H9 (cell line): ENCODE measurements at regions not wholly inside any gene's neighbourhood (a gene's known extent, or its start where the extent isn't known, plus 50 kb on each side); places are given as distances from the start of the nearest gene placed in this dataset.

ENCODE experiments used
- DNase-seq: peaks from one replicate; pipeline ENCODE4 v3.0.0-alpha.2; 2017
- H2AFZ ChIP-seq: one replicate; pipeline ENCODE4 v1.6.1; 2013; ENCODE audit warnings: mild to moderate bottlenecking, low read length, control low read depth, moderate library complexity
- H2AK5ac ChIP-seq: 2 replicates; pipeline ENCODE4 v1.6.1; 2013; ENCODE audit warnings: low read length, control low read depth, mixed read lengths; ENCODE audit not compliant: insufficient read length
- H2BK120ac ChIP-seq: one replicate; pipeline ENCODE4 v1.6.1; 2013; ENCODE audit warnings: low read depth, mild to moderate bottlenecking, low read length, control low read depth, inconsistent platforms; ENCODE audit not compliant: poor library complexity, severe bottlenecking
- H2BK12ac ChIP-seq: 2 replicates; pipeline ENCODE4 v1.6.1; 2013; ENCODE audit warnings: low read length, control low read depth, mixed read lengths, low read depth; ENCODE audit not compliant: insufficient read length
- H2BK15ac ChIP-seq: 2 replicates; pipeline ENCODE4 v1.6.1; 2013; ENCODE audit warnings: low read depth, low read length, control low read depth
- H2BK20ac ChIP-seq: one replicate; pipeline ENCODE4 v1.6.1; 2013; ENCODE audit warnings: low read depth, mild to moderate bottlenecking, low read length, control low read depth, inconsistent platforms; ENCODE audit not compliant: poor library complexity, severe bottlenecking
- H2BK5ac ChIP-seq: 2 replicates; pipeline ENCODE4 v1.6.1; 2013; ENCODE audit warnings: low read length, control low read depth, mixed read lengths; ENCODE audit not compliant: insufficient read length
- H3K14ac ChIP-seq: 2 replicates; pipeline ENCODE4 v1.6.1; 2013; ENCODE audit warnings: low read length, control low read depth; ENCODE audit not compliant: insufficient read depth
- H3K18ac ChIP-seq: 2 replicates; pipeline ENCODE4 v1.6.1; 2013; ENCODE audit warnings: low read depth, mild to moderate bottlenecking, mixed read lengths, low read length, control low read depth; ENCODE audit not compliant: insufficient read length
- H3K23ac ChIP-seq: 2 replicates; pipeline ENCODE4 v1.6.1; 2013; ENCODE audit warnings: low read length, control low read depth, mixed read lengths, low read depth; ENCODE audit not compliant: insufficient read length
- H3K23me2 ChIP-seq: 2 replicates; pipeline ENCODE4 v1.6.1; 2013; ENCODE audit warnings: low read depth, mild to moderate bottlenecking, mixed read lengths, low read length, control low read depth; ENCODE audit not compliant: insufficient read length, poor library complexity, severe bottlenecking
- H3K27ac ChIP-seq: 2 replicates; pipeline ENCODE4 v1.5.1; 2013; ENCODE audit warnings: low read length, control low read depth, mixed read lengths, low read depth; ENCODE audit not compliant: insufficient read length
- H3K27me3 ChIP-seq: 2 replicates; pipeline ENCODE4 v1.6.1; 2013; ENCODE audit warnings: low read length, control low read depth, inconsistent platforms; ENCODE audit not compliant: insufficient read depth
- H3K4ac ChIP-seq: 2 replicates; pipeline ENCODE4 v1.6.1; 2013; ENCODE audit warnings: low read depth, mild to moderate bottlenecking, control low read depth, inconsistent platforms, low read length, moderate library complexity
- H3K4me1 ChIP-seq: 2 replicates; pipeline ENCODE4 v1.6.1; 2013; ENCODE audit warnings: low read length, control low read depth, inconsistent platforms; ENCODE audit not compliant: insufficient read depth
- H3K4me2 ChIP-seq: 2 replicates; pipeline ENCODE4 v1.6.1; 2013; ENCODE audit warnings: low read length, control low read depth, mixed read lengths; ENCODE audit not compliant: insufficient read length, insufficient read depth
- H3K56ac ChIP-seq: 2 replicates; pipeline ENCODE4 v1.6.1; 2013; ENCODE audit warnings: low read depth, mild to moderate bottlenecking, mixed read lengths, low read length, control low read depth; ENCODE audit not compliant: insufficient read length
- H3K79me1 ChIP-seq: 2 replicates; pipeline ENCODE4 v1.6.1; 2013; ENCODE audit warnings: low read depth, mild to moderate bottlenecking, moderate library complexity, low read length, control low read depth, inconsistent platforms; ENCODE audit not compliant: insufficient read depth, poor library complexity, severe bottlenecking
- H3K79me2 ChIP-seq: 2 replicates; pipeline ENCODE4 v1.6.1; 2013; ENCODE audit warnings: low read length, control low read depth, inconsistent platforms; ENCODE audit not compliant: insufficient read depth
- H3K9ac ChIP-seq: 2 replicates; pipeline ENCODE4 v1.6.1; 2013; ENCODE audit warnings: low read length, control low read depth, mixed read lengths; ENCODE audit not compliant: insufficient read length; ENCODE audit errors: extremely low read depth
- H3K9me3 ChIP-seq: one replicate; pipeline ENCODE4 v1.6.1; 2013; ENCODE audit warnings: low read depth, low read length, inconsistent platforms; ENCODE audit not compliant: control insufficient read depth
- H3T11ph ChIP-seq: one replicate; pipeline ENCODE4 v1.6.1; 2013; ENCODE audit warnings: mild to moderate bottlenecking, low read length, control low read depth, inconsistent platforms
- H4K20me1 ChIP-seq: one replicate; pipeline ENCODE4 v1.6.1; 2013; ENCODE audit not compliant: control insufficient read depth, insufficient read length, insufficient read depth
- H4K5ac ChIP-seq: 2 replicates; pipeline ENCODE4 v1.6.1; 2013; ENCODE audit warnings: low read depth, mild to moderate bottlenecking, mixed read lengths, low read length, control low read depth; ENCODE audit not compliant: insufficient read length
- H4K8ac ChIP-seq: replicated peaks from 2 replicates; pipeline ENCODE4 v1.6.1; 2013; ENCODE audit warnings: low read length, control low read depth, mixed read lengths, low read depth; ENCODE audit not compliant: insufficient read length
- H4K91ac ChIP-seq: 2 replicates; pipeline ENCODE4 v1.6.1; 2013; ENCODE audit warnings: low read depth, mild to moderate bottlenecking, moderate library complexity, mixed read lengths, low read length, control low read depth; ENCODE audit not compliant: insufficient read length
- H3K27ac Mint-ChIP-seq, 3 experiments: 2 replicates in 2 of 3; 3 replicates in 1 of 3; pipeline ENCODE4 v1.8.0; 2020 to 2021; ENCODE audit warnings: mixed read lengths in 3 of 3, mild to moderate bottlenecking in 1 of 3, moderate library complexity in 1 of 3
- H3K27me3 Mint-ChIP-seq: 2 replicates; pipeline ENCODE4 v1.8.0; 2021; ENCODE audit warnings: low read depth, mild to moderate bottlenecking, moderate library complexity, mixed read lengths
- H3K36me3 Mint-ChIP-seq, 3 experiments: 2 replicates in 2 of 3; 3 replicates in 1 of 3; pipeline ENCODE4 v1.8.0; 2020 to 2021; ENCODE audit warnings: low read depth in 3 of 3, mixed read lengths in 3 of 3; ENCODE audit not compliant: insufficient read depth in 1 of 3
- H3K4me1 Mint-ChIP-seq, 2 experiments: 2 replicates each; pipeline ENCODE4 v1.8.0; 2020; ENCODE audit warnings: mixed read lengths in 2 of 2
- H3K4me3 Mint-ChIP-seq, 2 experiments: 2 replicates in 1 of 2; 3 replicates in 1 of 2; pipeline ENCODE4 v1.8.0; 2020 to 2021; ENCODE audit warnings: mild to moderate bottlenecking in 2 of 2, mixed read lengths in 2 of 2, moderate library complexity in 1 of 2
- H3K9me3 Mint-ChIP-seq, 2 experiments: 2 replicates in 1 of 2; 3 replicates in 1 of 2; pipeline ENCODE4 v1.8.0; 2020; ENCODE audit warnings: mild to moderate bottlenecking in 2 of 2, mixed read lengths in 2 of 2, moderate library complexity in 1 of 2
- WGBS: extraction: QIAGEN DNeasy Blood & Tissue Kit; methylation state at CpG from one replicate; pipeline ENCODE4 v1.1.7; 2013; ENCODE audit warnings: missing lambda C conversion rate, low lambda C conversion rate, mixed read lengths; ENCODE audit not compliant: insufficient read length; ENCODE audit errors: extremely low coverage; 5-methylcytosine and 5-hydroxymethylcytosine counted together
- TF ChIP-seq, protein P1 (sequence below): fragments of 200-600 bp; sonication (generic); conservative IDR thresholded peaks from 3 replicates; pipeline ENCODE4 v1.8.0; 2021; ENCODE audit warnings: antibody characterized with exemption, mild to moderate bottlenecking

DNA sequence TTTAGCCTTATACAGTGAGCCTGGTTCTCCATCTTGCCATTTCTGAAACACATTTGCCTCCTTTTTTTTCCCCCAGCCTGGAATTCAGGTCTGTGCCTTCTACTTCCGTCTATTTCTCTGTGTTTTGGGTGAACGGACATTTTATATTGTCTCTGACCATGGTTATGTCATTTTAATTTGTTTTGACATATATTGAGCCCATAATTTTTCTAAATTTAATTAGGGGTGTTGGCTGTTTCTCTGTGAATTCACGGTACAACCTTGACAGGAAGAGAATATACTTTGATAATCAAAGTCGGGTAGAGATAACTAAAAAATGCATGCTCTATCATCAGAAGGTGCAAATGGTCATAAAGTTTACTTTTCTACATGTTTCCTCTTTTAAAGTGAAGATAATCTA, 361.4 kb downstream of the VGLL3 start:
- no peak overlapping the region for H3T11ph ChIP-seq
- no peaks in the 10 kb centered on the region for H3K9me3 ChIP-seq
- no peak overlapping the region for H3K4me3 Mint-ChIP-seq

More for the DNA sequence above, 361.4 kb downstream of the VGLL3 start:
- Histone ChIP-seq H4K8ac (no peak overlapping the region), H3K23ac (no peak overlapping the region), H3K56ac (no peak overlapping the region), H2BK15ac (no peak overlapping the region), H3K23me2 (no peaks in the 10 kb centered on the region), H3K9ac (no peak overlapping the region), H3K4ac (no peak overlapping the region), H2AK5ac (no peak overlapping the region), H3K27ac (no peak overlapping the region), H2AFZ (no peak overlapping the region), H3K27me3 (no peaks in the 10 kb centered on the region), H2BK20ac (no peak overlapping the region), H2BK120ac (no peak overlapping the region), H4K91ac (no peak overlapping the region), H4K5ac (no peak overlapping the region), H4K20me1 (no peaks in the 10 kb centered on the region), H3K79me1 (no peaks in the 10 kb centered on the region), H3K18ac (no peak overlapping the region), H2BK5ac (no peak overlapping the region), H3K4me2 (no peak overlapping the region), H2BK12ac (no peak overlapping the region), H3K14ac (no peak overlapping the region), H3K79me2 (no peaks in the 10 kb centered on the region), H3K4me1 (no peaks in the 10 kb centered on the region)
- TF ChIP-seq, protein P1, sequence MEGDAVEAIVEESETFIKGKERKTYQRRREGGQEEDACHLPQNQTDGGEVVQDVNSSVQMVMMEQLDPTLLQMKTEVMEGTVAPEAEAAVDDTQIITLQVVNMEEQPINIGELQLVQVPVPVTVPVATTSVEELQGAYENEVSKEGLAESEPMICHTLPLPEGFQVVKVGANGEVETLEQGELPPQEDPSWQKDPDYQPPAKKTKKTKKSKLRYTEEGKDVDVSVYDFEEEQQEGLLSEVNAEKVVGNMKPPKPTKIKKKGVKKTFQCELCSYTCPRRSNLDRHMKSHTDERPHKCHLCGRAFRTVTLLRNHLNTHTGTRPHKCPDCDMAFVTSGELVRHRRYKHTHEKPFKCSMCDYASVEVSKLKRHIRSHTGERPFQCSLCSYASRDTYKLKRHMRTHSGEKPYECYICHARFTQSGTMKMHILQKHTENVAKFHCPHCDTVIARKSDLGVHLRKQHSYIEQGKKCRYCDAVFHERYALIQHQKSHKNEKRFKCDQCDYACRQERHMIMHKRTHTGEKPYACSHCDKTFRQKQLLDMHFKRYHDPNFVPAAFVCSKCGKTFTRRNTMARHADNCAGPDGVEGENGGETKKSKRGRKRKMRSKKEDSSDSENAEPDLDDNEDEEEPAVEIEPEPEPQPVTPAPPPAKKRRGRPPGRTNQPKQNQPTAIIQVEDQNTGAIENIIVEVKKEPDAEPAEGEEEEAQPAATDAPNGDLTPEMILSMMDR = no peak
- Mint-ChIP-seq H3K27ac (no peak overlapping the region; a peak in 1 of 7 replicates), H3K36me3 (no peaks in the 10 kb centered on the region), H3K27me3 (no peaks in the 10 kb centered on the region), H3K4me1 (peaks cover 12 to 16% of the 10 kb centered on the region in 2 experiments), H3K9me3 (no peaks in the 10 kb centered on the region)
- no CpG with 5 or more reads among the region's 4 CpGs for WGBS
- DNase-seq = no peak
